Astrocyte of the spinal cord (primary cell): ENCODE measurements at regions not wholly inside any gene's neighbourhood (a gene's known extent, or its start where the extent isn't known, plus 50 kb on each side); places are given as distances from the start of the nearest gene placed in this dataset.

Experiments used
- DNase-seq: peaks from one replicate; pipeline ENCODE4 v3.0.0; 2011; ENCODE audit warnings: low read depth, low spot score
- H3K4me3 ChIP-seq: 2 replicates; pipeline ENCODE4 v1.5.1; 2011; ENCODE audit warnings: low read depth, mild to moderate bottlenecking, low read length, moderate library complexity
- CTCF ChIP-seq: IDR thresholded peaks from 2 replicates; pipeline ENCODE4 v1.5.1; 2012; ENCODE audit warnings: low read depth, mild to moderate bottlenecking, low read length, inconsistent platforms
- in situ Hi-C: cut with HindIII; loops from 2 replicates; pipeline ENCODE4 v1.10.0; 2017; ENCODE audit warnings: low sequenced_read_pairs

- DNase-seq: no peak
- in situ Hi-C loops: no loop called here
- TF ChIP-seq CTCF: no peak
- H3K4me3 ChIP-seq: no peak overlapping the region
Observed at GRCh38 chr12:4223273-4223845, 50.2 kb upstream of the CCND2 start.

GRCh38 chr12:4221258-4221620 is 52.3 kb upstream of the CCND2 start:
- TF ChIP-seq CTCF: no peak
- in situ Hi-C loops: no loop called here
- no peak overlapping the region for H3K4me3 ChIP-seq
- DNase-seq: no peak

- in situ Hi-C loops: no loop called here
- H3K4me3 ChIP-seq: no peak overlapping the region
- no peak for TF ChIP-seq CTCF
- DNase-seq: no peak
Observed at GRCh38 chr12:4220536-4221257, 52.9 kb upstream of the CCND2 start.

GRCh38 chr12:4217091-4217490 is 56.5 kb upstream of the CCND2 start:
- in situ Hi-C loops: no loop called here
- DNase-seq: no peak
- H3K4me3 ChIP-seq: no peak overlapping the region
- no peak for TF ChIP-seq CTCF

GRCh38 chr12:4216187-4216927 is 57.2 kb upstream of the CCND2 start:
- H3K4me3 ChIP-seq: no peak overlapping the region
- in situ Hi-C loops: no loop called here

More at GRCh38 chr12:4216187-4216927, 57.2 kb upstream of the CCND2 start:
- TF ChIP-seq CTCF: no peak
- no peak for DNase-seq
